ENCODE measurements at regions not wholly inside any gene's neighbourhood (a gene's known extent, or its start where the extent isn't known, plus 50 kb on each side); places are given as distances from the start of the nearest gene placed in this dataset.

DNA sequence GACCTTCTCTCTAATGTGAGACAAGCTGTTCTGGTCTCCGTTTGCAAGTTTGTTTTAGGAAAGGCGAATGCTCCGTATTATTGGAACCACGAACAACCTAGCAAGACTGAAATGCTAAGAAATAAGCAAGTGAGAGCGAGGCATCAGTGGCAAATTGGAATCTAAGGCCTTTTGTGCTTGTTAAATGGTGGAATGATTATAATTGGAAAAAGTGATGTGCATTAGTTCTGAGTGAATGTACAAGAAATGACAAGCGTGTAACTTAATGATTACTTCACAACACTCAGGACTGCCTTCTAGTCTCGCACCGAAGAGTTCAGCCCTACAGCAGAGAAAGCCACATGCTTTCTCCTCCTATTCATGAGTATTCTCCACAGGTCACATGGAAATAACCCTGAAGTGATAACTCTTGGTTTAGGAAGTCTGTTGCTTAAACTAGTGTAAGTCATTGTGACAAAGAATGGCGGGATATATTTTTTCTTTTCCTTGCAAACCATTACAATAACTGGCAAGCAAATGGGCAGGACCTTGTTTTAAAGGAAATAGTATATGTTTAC, 392.2 kb upstream of the FIGN start:
- DNase-seq (no peak), ATAC-seq (ENCODE audit: poor library complexity) (no peak)
- intact Hi-C loops (cut with DNase I): no loop called here

DNA sequence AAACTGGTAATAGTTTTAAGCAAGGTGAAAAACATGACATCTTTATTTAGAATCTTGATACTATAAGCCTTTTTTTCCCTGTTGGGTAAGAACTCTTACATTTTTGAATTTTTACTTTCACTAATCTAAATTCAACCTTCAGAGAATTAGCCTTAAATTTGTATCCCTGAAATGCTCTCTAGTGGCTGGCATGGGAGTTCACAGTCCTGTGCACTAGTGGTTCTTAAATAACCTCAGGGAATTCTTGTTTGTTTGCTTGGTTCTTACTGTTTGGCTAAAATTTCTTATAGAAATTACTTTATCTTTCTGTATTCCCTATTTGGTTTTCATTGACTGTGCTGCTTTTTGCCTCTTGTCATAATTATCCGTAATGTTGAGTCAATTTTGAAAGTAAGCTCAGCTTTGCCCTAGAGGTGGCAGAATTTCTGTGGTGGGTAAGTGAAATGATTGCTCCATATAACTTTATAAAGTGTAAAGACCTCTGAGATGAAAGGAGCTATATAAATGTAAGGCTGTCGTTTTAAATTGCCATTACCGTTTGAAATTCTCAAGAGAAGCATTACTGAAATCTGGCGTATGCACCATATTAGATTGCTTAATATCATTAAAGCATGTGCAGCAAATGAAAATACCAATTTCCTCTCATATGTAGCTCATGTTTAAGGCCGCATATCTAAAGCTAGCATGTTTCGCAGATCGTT, 391.3 kb upstream of the FIGN start:
- no peak for DNase-seq
- intact Hi-C loops (cut with DNase I): no loop called here
- no peak for ATAC-seq (ENCODE audit: poor library complexity)

DNA sequence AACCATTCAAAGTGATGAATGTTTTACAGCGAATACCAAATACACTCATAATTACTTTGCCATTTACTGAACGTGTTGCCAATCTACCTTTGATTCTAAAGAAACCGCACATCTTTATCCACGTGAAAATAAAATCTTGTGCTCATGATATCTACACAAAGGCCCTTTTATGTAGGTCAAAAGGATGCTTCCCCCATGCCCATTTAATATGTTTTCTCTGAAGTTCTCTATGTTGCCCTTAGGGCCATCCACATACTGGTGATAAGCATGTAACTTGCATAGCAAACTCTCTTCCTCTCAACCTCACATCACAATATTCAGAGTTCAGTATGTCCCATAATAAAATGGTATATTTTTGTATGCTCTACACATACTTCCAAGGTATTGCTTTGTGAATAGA, 380.0 kb upstream of the FIGN start:
- intact Hi-C loops (cut with DNase I): no loop called here
- ATAC-seq (ENCODE audit: poor library complexity) (no peak), DNase-seq (no peak)

DNA sequence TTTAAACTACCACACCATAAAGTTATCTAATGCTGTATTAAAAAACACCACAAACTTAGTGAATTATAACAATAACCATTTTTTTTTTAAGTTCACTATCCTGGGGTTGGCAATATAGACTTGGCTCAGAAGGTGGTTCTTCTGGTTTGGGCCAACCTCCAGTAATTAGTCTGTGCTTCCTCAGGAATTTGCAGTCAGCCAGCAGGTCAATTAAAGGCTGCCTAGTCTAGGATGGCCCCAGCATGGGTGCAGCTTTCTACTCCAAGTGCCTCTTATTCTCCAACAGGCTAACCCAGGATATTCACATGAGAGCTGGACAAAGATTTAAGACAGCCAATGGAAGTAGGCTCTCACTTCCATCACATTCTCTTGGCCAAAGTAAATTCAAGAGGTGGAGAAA, 379.1 kb upstream of the FIGN start:
- DNase-seq (no peak), ATAC-seq (ENCODE audit: poor library complexity) (no peak)
- intact Hi-C loops (cut with DNase I): no loop called here

DNA sequence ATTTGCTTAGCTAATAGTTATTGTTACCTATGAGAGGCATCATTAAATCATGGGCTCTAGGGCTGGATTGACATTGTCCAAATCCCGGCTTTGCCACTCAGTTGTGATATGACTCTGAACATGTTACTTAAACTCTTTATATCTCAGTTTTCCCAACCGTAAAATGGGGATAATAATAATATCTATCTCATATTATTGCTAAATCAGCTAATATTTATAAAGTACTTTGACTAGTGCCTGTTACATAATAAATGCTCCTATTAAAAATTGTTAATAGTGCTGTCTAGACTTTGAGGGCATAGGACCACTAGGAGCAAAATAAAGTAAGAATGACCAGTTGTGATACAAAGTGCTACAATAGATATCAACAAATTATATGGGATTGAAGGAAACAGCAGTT, 376.3 kb upstream of the FIGN start:
- intact Hi-C loops (cut with DNase I): no loop called here
- DNase-seq (no peak), ATAC-seq (ENCODE audit: poor library complexity) (no peak)

- intact Hi-C loops (cut with DNase I): no loop called here
- DNase-seq (no peak), ATAC-seq (ENCODE audit: poor library complexity) (no peak)
Observed at GRCh38 chr2:164110515-164110914, 374.7 kb upstream of the FIGN start.

- intact Hi-C loops (cut with DNase I): no loop called here
- no peak for ATAC-seq (ENCODE audit: poor library complexity)
- no peak for DNase-seq
Observed at GRCh38 chr2:164109006-164109405, 373.2 kb upstream of the FIGN start.

GRCh38 chr2:164103271-164103670, 367.5 kb upstream of the FIGN start:
- intact Hi-C loops (cut with DNase I): no loop called here
- ATAC-seq (ENCODE audit: poor library complexity): no peak
- DNase-seq: no peak

DNA sequence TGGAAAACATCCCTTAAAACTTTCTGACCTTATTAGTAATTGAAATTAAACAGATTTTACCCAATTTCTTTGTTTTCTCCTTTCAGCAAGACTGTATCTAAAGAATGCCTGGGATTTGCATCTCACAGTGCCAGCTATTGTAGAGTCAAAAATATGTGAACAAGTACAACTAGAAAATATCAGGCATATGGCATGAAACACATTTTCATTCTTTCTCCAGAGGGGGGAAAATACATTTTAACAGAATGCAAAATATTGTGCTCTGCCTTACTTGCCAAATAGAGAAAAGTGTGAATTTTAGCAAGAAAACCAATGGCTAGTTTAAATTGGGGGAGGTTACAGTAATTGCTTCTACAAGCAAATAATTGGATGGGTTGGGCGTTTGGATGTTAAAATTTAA, 366.6 kb upstream of the FIGN start:
- no peak for ATAC-seq (ENCODE audit: poor library complexity)
- no peak for DNase-seq
- intact Hi-C loops (cut with DNase I): no loop called here

- intact Hi-C loops (cut with DNase I): no loop called here
- no peak for ATAC-seq (ENCODE audit: poor library complexity)
- DNase-seq: no peak
Observed at GRCh38 chr2:164091673-164092072, 355.9 kb upstream of the FIGN start.

- ATAC-seq (ENCODE audit: poor library complexity) (no peak), DNase-seq (no peak)
- intact Hi-C loops (cut with DNase I): no loop called here
Observed at GRCh38 chr2:164090533-164090932, 354.7 kb upstream of the FIGN start.

DNA sequence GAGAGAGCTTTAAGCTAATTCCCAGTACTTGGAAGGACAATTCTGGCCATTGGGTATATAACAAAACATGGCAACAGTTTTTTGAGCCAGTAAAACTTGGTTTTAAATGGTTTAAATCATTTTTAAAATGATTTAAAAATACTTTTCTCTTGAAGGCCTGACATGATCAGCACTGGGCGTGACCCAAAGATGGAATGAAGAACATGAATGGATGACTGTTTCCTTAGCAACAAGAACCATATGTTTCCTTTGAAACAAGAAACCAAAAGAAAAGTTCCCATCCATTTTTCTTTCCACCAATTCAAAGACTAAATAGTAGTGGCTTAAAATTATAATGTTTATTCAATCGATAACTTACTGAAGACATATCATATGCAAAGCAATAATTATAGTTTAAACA, 348.3 kb upstream of the FIGN start:
- DNase-seq: no peak
- ATAC-seq (ENCODE audit: poor library complexity): no peak
- intact Hi-C loops (cut with DNase I): no loop called here

DNA sequence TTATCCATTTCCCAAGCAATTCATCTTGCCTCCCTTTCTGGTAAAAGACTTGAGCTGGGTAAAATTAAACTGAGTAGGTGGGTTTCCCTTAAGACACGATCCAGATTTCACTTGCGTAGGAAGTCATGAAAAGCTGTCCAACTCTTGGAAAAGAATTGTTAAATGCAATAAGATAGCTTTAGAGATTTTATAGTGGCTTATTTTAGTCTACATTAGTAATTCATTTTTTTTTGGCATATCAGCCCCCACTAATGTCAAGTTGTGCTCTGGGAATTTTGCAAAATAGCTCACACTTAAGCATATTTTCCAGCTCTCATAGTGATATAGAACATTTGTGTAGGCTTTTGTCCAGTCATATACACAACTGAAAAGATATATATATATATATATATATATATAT, 344.7 kb upstream of the FIGN start:
- intact Hi-C loops (cut with DNase I): no loop called here
- no peak for ATAC-seq (ENCODE audit: poor library complexity)

GRCh38 chr2:164079258-164079657, 343.4 kb upstream of the FIGN start:
- ATAC-seq (ENCODE audit: poor library complexity) (no peak), DNase-seq (no peak)
- intact Hi-C loops (cut with DNase I): no loop called here

More for the DNA sequence above, 344.7 kb upstream of the FIGN start:
- no peak for DNase-seq

DNA sequence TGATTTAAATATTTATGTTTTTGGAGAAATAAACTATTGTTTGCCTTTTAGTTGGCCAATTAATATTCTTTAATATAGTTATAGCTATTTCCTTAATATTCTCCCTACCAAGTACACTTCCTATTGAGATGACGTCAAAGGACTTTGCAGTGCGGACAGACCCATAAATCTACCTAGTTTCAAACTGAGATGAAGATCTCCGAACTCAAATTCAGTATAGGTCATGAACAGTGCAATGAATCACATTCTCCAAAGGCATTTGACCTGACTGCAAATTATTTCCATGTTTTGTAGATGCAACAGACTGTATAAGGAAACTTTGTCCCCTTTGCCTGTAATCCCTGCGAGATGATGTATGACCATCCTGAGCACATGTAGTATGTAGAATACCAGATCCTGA, 342.6 kb upstream of the FIGN start:
- DNase-seq (no peak), ATAC-seq (ENCODE audit: poor library complexity) (no peak)
- intact Hi-C loops (cut with DNase I): no loop called here

- ATAC-seq (ENCODE audit: poor library complexity): no peak
- no peak for DNase-seq
- intact Hi-C loops (cut with DNase I): no loop called here
Observed at GRCh38 chr2:164073101-164074074, 337.6 kb upstream of the FIGN start.

GRCh38 chr2:164069540-164069939, 333.7 kb upstream of the FIGN start:
- intact Hi-C loops (cut with DNase I): loop anchor here (10.0 kb wide), 1 partner anchor 725 kb away; no protein-coding TSS in a partner anchor
- DNase-seq (no peak), ATAC-seq (ENCODE audit: poor library complexity) (no peak)

GRCh38 chr2:164068063-164068462, 332.3 kb upstream of the FIGN start:
- DNase-seq (no peak), ATAC-seq (ENCODE audit: poor library complexity) (no peak)
- intact Hi-C loops (cut with DNase I): loop anchor here (10.0 kb wide), 1 partner anchor 723 kb away; no protein-coding TSS in a partner anchor

DNA sequence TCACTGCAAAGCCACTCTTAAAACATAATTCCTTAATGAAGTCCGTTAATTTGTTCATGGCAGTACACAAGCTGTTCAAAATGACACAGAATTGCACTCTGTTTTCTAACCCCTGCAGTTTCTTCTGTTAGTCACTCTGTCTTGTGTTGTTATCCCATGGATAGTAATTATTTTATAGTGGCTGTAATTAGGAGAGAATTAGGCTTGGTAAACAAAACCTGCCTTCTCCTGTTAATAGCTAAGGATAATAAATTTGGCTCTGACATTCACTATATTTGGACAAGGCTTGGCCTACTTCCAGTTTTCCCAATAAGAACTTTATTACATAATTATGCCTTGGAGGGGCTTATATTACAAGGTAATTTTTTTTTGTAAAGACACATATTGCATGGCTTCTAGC, 330.3 kb upstream of the FIGN start:
- DNase-seq (no peak), ATAC-seq (ENCODE audit: poor library complexity) (no peak)
- intact Hi-C loops (cut with DNase I): loop anchor here (10.0 kb wide), 1 partner anchor 721 kb away; no protein-coding TSS in a partner anchor

DNA sequence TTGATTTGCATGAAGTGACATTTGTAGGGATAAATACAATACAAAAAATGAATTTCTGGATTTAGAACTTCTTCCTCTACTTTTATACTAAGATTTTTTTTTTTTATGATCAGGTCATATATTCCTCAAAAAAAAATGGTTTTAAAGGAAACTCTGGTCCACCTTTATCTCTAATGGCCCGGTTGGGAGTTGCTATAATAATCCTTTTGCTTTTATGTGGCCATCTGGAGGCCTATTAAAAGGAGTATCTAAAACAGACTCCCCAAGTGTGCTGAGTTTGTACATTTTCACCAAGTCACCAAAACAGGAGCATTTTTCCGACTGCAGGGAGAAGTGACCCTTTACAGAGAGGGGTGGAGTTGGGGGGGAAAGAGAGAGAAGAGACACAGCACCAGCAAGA, 329.2 kb upstream of the FIGN start:
- ATAC-seq (ENCODE audit: poor library complexity) (no peak), DNase-seq (no peak)
- intact Hi-C loops (cut with DNase I): loop anchor here (10.0 kb wide), 1 partner anchor 720 kb away; no protein-coding TSS in a partner anchor
